ENCODE measurements at regions not wholly inside any gene's neighbourhood (a gene's known extent, or its start where the extent isn't known, plus 50 kb on each side); places are given as distances from the start of the nearest gene placed in this dataset.
"Not testable (repeated sequence)": the region's sequence is repeated elsewhere in the genome, so short reads cannot be mapped to it uniquely, and the experiment has no call there.

GRCh38 chr4:69013933-69014332 lies 62.3 kb upstream of the UGT2A3 start:
- not testable (repeated sequence) for DNase-seq (ENCODE audit: low spot score)

DNA sequence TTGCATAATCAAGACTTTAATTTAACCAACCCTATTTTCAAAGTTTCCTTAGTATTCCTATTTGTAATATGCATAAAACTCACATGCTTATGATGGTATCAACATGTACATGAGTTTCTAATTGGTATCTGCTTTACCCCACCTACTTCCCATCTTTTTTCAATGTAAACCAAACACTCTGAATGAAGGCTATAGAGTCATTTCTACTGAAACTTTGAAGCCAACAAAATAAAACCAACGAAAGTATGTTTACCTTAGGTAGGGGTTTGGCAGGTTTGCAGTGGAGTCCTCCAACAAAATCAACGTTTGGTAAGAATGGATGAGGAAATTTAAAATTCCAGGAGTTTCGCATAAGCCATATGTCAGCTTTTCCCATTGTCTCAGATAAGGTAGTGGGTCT lies 66.4 kb upstream of the UGT2A3 start:
- not testable (repeated sequence) for DNase-seq (ENCODE audit: low spot score)

- DNase-seq (ENCODE audit: low spot score), result not testable (repeated sequence)
Measured at GRCh38 chr4:69019538-69020461, 68.2 kb upstream of the UGT2A3 start.

DNA sequence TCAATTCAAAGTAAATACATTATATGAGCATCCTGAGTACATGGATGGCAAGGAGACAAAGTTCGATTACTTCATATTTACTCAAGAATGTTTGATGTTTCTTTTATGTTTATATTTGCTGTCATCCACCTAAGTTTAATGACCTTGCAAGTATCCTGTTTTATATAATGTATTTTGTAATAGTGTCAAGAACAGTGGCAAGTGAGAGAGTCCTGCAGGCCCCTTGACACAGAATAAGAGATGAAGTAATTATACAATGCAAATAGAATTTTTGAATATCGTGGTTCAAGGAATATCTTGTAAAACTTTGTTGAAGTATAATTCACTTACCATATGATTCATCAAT lies 68.8 kb upstream of the UGT2A3 start:
- DNase-seq (ENCODE audit: low spot score), result not testable (repeated sequence)

- peak; percentile 36 for DNase-seq (ENCODE audit: low spot score)
Measured at GRCh38 chr4:69025191-69025998, 70.9 kb upstream of the UGT2B7 start.

- DNase-seq (ENCODE audit: low spot score), result no peak
Measured at GRCh38 chr4:69025999-69026387, 70.3 kb upstream of the UGT2B7 start.

- DNase-seq (ENCODE audit: low spot score), result no peak
Measured at GRCh38 chr4:69026974-69027373, 69.3 kb upstream of the UGT2B7 start.

- DNase-seq (ENCODE audit: low spot score), result no peak
Measured at GRCh38 chr4:69030326-69030725, 65.9 kb upstream of the UGT2B7 start.

DNA sequence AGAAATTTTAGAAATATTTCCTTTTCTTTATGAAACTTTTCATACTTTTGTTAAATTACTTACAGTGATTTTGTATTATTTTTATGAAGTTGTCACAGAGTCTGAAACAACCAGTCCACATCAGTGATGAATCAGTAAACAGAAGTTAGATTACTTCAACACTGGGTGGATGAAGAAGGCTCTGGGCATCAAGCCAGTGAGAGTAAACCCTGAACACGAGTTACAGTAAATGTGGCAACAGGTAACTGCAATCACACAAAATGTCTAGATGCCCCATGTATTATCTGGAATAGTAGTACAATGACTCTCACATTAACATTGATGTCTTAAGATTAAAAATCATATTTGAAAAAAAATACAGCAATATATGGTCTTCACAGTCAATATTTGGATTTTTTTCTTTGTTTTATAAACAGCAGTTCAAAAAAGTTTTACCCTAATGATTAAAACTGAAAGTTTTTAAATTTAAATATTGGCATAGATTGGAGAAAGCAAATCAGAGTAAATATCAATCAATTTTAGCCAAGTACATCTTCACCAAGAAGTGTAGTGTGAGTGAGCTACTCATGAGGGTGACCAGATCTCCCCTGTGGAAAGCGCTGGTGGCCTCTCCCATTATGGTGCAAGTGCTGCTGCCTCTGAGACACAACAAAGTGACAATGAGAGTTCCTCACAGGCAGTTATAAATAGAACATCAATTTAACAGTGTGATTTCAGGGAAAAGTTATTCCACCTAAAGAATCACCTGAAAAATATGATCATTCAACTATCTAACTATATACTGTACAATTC lies 63.2 kb upstream of the UGT2B7 start:
- DNase-seq (ENCODE audit: low spot score), result no peak

DNA sequence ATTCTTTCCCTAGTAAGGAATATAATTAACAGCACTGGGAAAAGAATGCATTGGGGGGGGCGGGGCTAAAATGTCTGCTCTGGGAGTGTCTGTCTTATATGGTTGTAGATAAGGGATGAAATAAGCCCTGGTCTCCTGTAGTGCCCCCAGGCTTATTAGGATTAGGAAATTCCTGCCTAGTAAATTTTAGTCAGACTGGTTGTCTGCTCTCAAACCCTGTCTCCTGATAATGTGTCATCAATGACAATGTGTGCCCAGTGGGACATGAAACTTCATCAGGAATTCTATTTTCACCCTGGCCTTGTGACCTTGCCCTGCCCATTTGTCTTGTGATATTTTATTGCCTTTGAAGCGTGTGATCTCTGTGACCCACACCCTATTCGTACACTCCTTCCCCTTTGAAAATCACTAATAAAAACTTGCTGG lies 61.9 kb upstream of the UGT2B7 start:
- DNase-seq (ENCODE audit: low spot score), result not testable (repeated sequence)

GRCh38 chr4:69038582-69038981 lies 57.7 kb upstream of the UGT2B7 start:
- peak; percentile 81 for DNase-seq (ENCODE audit: low spot score)

- DNase-seq (ENCODE audit: low spot score), result no peak
Measured at GRCh38 chr4:69039071-69039470, 57.2 kb upstream of the UGT2B7 start.

GRCh38 chr4:69044247-69044646 lies 52.0 kb upstream of the UGT2B7 start:
- no peak for DNase-seq (ENCODE audit: low spot score)

Measured in RKO (cell line).